ENCODE measurements at regions not wholly inside any gene's neighbourhood (a gene's known extent, or its start where the extent isn't known, plus 50 kb on each side); places are given as distances from the start of the nearest gene placed in this dataset.

- TF ChIP-seq POLR2AphosphoS5 (IDR thresholded peaks at IDR 0.05) (no peak), CTCF (IDR thresholded peaks at IDR 0.05) (no peak), EP300 (IDR thresholded peaks at IDR 0.05) (no peak)
These were observed 67.9 kb upstream of the MACF1 start for GRCh38 chr1:39136638-39137037.
